ENCODE measurements at regions not wholly inside any gene's neighbourhood (a gene's known extent, or its start where the extent isn't known, plus 50 kb on each side); places are given as distances from the start of the nearest gene placed in this dataset.

GRCh38 chr5:108639366-108639765 lies 108.3 kb upstream of the FER start:
- no peak for TF ChIP-seq CTCF (IDR thresholded peaks at IDR 0.05)
- no peak for TF ChIP-seq POLR2A (IDR thresholded peaks at IDR 0.05)
- no peak for TF ChIP-seq EP300 (IDR thresholded peaks at IDR 0.05)
